GM18517 (cell line): ENCODE measurements at regions not wholly inside any gene's neighbourhood (a gene's known extent, or its start where the extent isn't known, plus 50 kb on each side); places are given as distances from the start of the nearest gene placed in this dataset.

ENCODE experiments used
- ATAC-seq: cut with Tn5 transposase; IDR thresholded peaks from one replicate; pipeline ENCODE4 v1.9.1; 2021; ENCODE audit warnings: mild to moderate bottlenecking, moderate library complexity; ENCODE audit not compliant: unreplicated experiment

DNA sequence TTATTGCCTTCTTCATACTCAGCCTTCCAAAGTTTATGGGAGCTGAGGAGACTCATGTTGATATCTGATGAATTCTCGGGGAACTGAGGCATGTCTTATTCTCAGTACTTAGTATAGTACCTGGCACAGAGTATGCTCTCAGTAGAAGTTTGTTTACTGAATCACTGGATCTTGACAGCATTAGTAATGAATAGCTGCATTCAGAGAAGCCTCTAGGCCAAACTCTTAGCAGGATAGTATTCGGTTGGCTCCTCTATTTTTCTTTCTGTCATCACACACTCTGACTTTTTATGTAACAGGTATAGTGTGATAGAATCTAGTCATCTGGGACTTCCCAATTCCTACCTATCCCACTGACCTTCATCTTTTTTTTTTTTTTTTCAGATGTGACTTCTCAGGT lies 566.4 kb upstream of the MAN1A1 start:
- no peak for ATAC-seq

GRCh38 chr6:119908157-119908556 lies 558.6 kb upstream of the MAN1A1 start:
- no peak for ATAC-seq

- ATAC-seq = no peak
Observed at GRCh38 chr6:119902681-119903080, 553.1 kb upstream of the MAN1A1 start.

- ATAC-seq = no peak
Observed at GRCh38 chr6:119896806-119897205, 547.2 kb upstream of the MAN1A1 start.

DNA sequence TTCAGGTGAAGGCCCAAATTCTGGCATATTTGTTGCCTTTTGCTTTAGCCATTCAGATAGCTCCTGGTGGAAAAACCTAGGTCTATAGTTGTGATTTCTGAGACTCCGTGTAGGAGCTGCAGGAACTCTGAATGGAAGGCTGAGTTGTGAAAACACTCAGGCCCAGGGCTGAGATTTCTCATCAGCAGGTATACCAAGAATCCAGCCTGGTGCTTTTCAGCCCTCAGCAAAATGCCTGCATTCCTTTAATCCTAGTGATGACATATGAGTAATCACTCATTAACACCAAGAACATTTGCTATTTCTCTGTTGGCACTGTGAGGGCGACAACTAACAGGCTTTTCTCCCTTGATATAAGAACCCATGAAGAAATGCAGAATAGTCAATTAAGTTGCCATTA lies 546.1 kb upstream of the MAN1A1 start:
- ATAC-seq = no peak

DNA sequence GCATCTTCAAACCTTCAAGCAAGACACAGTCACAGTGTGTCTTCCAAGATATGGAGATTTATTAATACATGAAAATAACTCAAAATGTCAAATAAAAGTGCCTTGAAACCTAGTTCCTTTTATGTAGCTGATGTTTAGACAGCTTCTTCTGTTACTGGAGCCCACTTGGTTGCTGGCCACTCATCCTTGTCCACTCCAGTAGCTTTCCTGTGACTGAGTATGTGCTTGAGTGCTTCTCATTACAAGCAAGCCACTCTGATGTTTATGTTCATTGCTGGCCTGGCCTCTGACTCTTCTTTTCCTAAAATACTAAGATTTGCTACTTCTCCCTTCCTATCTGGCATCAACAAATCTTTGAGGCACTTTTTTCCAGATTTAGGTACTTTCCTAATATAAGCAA lies 545.2 kb upstream of the MAN1A1 start:
- ATAC-seq = no peak

DNA sequence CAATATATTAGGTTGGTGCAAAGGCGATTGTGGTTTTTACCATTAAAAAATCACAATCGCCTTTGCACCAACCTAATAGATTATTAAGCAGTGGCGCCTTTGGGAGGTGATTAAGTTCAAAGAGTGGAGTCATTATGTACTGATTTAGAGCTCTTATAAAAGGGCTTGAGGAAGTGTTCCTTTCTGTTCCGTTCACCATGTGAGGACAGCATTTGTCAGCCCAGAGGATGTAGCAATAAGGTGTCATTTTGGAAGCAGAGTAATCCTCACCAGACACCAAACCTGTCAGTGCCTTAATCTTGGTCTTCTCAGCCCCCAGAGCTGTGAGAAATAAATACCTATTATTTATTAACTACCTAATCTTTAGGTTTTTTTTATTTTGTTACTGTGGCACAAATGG lies 542.1 kb upstream of the MAN1A1 start:
- ATAC-seq = no peak

DNA sequence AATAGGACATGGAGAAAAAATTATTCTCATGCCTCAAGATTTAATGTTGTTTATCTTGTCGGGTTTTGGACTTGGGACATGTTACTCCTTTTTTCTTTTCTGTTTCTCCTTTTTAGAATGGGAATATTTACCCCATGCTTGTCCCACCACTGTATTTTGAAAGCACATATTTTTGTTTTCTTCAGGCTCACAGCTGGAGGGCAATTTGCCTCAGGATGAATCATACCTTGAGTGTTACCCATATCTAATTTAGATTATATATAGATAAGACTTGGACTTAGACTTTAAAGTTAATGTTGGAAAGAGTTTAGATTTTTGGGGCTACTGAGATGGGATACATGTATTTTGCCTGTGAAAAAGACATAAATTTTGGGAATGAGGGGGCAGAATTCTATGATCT lies 541.6 kb upstream of the MAN1A1 start:
- no peak for ATAC-seq

GRCh38 chr6:119890470-119890869 lies 540.9 kb upstream of the MAN1A1 start:
- no peak for ATAC-seq

GRCh38 chr6:119887666-119888065 lies 538.1 kb upstream of the MAN1A1 start:
- ATAC-seq = no peak

GRCh38 chr6:119881416-119881815 lies 531.9 kb upstream of the MAN1A1 start:
- no peak for ATAC-seq

DNA sequence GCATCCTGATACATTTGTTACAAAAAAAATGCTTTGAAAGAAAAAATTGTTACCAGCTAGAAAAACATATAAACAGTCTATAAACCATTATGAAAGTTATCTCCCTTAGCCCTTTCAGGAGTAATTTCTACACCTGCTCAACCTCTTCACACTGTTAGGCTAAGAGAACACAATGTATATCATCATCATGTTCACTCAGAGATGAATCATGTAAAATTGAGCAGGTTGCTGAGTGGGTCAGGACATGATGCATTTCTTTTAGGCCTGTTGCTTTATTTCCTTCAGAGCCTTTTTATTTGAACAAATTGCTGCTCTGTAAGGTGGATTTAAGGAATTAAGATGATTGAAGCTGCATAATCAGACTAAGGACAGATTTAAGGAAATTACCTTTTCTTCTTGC lies 531.3 kb upstream of the MAN1A1 start:
- ATAC-seq = no peak

DNA sequence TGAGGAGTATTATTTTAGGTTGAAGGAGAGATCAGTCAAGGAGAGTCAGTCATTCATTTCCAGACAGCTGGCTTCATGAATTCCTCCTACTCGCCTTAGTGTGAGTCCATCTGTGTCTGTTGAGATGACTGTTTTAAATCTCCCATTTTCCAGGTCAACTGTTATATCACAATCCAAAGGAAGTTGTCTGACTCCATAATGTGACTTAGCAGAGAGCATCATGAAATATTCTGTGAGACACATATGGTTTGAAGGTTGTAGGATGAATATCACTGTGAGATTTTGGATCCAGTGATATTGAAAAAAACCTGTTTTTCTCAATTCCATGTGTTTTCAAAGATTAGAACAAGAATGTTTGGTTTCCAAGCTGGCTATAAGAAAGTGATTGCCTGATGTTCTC lies 530.2 kb upstream of the MAN1A1 start:
- ATAC-seq = no peak

DNA sequence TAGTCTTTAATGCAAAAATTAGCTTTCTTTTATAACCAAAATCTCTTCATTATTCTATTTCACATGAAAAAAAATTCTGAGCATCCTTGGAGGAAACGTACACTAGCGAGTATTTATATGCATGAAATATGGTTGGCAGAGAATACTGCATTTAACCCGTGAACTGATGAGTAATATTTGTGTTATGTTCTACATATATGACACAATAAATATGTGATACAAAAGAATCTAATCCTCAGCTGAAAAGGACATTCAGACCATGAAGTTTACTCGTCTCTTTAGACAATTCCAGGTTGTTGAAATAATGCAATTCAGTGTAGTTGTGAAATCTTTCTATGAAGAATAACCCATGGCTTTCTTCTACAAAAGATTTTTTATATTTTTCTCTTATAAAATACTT lies 524.8 kb upstream of the MAN1A1 start:
- no peak for ATAC-seq

GRCh38 chr6:119873107-119873506 lies 523.5 kb upstream of the MAN1A1 start:
- no peak for ATAC-seq

GRCh38 chr6:119871520-119871919 lies 522.0 kb upstream of the MAN1A1 start:
- no peak for ATAC-seq

GRCh38 chr6:119865466-119866350 lies 516.1 kb upstream of the MAN1A1 start:
- ATAC-seq = no peak

DNA sequence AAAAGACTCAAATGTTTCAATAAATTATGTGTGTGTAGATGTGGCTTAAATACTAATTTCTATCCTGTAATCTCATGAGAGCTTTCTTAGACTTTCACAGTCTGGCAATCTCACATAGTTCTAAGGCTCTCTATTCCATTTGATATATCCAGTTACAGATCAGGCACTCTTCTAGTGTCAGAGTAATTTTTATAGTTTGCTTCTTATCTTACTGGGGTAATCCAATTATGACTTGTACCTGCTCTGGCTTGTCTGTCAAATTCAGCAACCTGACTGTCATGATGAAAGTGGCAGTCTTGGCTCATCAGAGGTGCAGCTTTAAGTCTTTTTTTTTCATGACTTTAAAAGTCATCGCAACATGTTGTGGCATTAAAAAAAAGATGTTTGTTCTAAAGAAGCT lies 513.2 kb upstream of the MAN1A1 start:
- no peak for ATAC-seq

- no peak for ATAC-seq
Observed at GRCh38 chr6:119858901-119859300, 509.3 kb upstream of the MAN1A1 start.

- peak; percentile 74 for ATAC-seq
Observed at GRCh38 chr6:119856136-119856535, 506.6 kb upstream of the MAN1A1 start.

- ATAC-seq = no peak
Observed at GRCh38 chr6:119848696-119849095, 499.1 kb upstream of the MAN1A1 start.

GRCh38 chr6:119845161-119845560 lies 495.6 kb upstream of the MAN1A1 start:
- no peak for ATAC-seq

DNA sequence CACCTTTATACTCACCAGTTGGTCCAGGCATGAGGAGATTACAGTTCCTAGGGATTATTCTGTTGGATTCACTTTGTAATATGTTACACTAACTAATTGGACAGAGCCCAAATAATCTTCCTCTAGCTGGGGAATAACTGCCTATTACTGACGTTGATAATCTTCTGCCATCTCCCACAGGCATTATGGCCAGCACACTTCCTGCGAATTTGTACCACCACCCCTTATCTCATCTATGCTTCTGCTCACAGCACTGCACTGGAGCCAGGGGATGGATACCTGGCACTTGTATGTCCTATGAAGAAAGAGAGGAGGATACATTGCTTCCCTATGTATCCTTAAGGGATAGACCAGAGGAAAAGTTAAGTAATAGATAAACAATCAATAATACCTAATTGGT lies 494.8 kb upstream of the MAN1A1 start:
- ATAC-seq = no peak
